ENCODE measurements at regions not wholly inside any gene's neighbourhood (a gene's known extent, or its start where the extent isn't known, plus 50 kb on each side); places are given as distances from the start of the nearest gene placed in this dataset.

DNA sequence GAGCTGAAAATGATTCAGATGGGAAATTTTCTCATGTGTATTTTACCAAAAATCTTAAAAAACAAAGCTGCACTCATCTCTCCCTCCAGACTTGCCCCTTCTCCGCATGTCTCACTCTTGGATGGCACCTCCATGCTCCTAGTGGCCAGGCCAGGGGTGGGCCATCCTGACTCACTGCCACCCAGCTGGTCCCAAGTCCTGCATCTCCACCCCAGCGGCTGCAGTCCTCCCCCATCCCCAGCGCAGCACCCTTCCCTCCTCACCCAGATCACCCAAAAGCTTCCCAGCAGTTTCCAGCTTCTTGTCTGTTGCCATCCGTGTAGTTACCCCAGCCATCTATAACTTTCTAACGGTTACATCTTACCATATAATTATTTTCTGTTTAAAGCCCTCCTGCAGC lies 53.0 kb upstream of the INSIG1 start:
- DNase-seq (ENCODE audit: extremely low spot score): no peak
- ChIA-PET CTCF (interaction anchor here (1.0 to 1.1 kb wide), 2 partner anchors 10 to 29 kb away, joined by 3 read pairs; no protein-coding TSS in a partner anchor), POLR2A (no interaction called here)
- TF ChIP-seq, protein P1, sequence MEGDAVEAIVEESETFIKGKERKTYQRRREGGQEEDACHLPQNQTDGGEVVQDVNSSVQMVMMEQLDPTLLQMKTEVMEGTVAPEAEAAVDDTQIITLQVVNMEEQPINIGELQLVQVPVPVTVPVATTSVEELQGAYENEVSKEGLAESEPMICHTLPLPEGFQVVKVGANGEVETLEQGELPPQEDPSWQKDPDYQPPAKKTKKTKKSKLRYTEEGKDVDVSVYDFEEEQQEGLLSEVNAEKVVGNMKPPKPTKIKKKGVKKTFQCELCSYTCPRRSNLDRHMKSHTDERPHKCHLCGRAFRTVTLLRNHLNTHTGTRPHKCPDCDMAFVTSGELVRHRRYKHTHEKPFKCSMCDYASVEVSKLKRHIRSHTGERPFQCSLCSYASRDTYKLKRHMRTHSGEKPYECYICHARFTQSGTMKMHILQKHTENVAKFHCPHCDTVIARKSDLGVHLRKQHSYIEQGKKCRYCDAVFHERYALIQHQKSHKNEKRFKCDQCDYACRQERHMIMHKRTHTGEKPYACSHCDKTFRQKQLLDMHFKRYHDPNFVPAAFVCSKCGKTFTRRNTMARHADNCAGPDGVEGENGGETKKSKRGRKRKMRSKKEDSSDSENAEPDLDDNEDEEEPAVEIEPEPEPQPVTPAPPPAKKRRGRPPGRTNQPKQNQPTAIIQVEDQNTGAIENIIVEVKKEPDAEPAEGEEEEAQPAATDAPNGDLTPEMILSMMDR (IDR thresholded peaks at IDR 0.05; ENCODE audit: control extremely low read depth, extremely low read depth, low read depth, missing control alignments): no peak

DNA sequence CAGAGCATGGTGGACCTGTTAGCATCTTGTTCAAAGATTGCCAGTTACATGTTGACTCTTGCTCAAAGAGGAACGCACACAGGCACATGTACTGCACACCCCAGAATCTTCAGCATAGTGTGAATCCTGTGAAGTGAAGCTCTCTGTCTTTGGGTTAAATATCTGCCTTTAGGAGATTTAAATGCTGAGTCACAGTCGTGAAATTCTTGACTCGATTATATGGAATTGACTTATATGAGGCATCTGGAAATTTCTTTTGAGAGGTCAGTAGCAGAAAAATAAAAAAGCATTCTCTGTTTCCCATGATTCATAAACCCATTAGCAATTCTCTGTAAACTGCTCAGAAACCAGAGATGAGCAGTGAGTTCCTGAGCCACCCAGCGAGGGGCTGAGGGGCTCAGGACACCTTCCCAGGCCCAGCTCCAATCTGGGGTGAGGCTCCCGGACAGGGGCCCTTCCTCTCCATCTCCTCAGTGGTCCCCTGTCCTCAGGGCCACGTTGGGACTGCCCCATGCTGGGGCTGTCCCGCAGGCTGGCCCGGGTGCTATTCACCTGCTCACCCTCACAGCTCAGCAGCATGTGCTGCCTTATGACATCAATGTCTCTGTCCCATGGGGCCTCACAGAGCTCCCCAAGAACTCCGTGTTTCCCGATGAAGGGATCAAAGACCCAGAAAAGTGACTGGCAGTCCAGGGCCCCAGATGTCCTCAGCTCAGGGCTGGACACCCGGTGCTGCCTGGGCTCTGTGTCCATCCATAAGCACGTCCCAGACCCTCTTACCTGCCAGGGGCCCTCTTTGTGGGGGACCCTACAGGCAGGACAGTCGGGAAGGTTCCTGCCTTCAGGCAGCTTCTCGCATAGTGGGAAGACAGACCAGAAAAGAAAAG lies 50.0 kb upstream of the INSIG1 start:
- no peak for DNase-seq (ENCODE audit: extremely low spot score)
- TF ChIP-seq, protein P1 (IDR thresholded peaks at IDR 0.05; ENCODE audit: control extremely low read depth, extremely low read depth, low read depth, missing control alignments): no peak
- ChIA-PET POLR2A (no interaction called here), CTCF (interaction anchor here (1.1 to 1.2 kb wide), 2 partner anchors 10 to 35 kb away, joined by 3 read pairs; no protein-coding TSS in a partner anchor)

Measured in GM10248 (cell line).